GM23338 (cell line): ENCODE measurements at regions not wholly inside any gene's neighbourhood (a gene's known extent, or its start where the extent isn't known, plus 50 kb on each side); places are given as distances from the start of the nearest gene placed in this dataset.

Experiments
- ATAC-seq: fragments of 200-7000 bp; cut with Tn5 transposase; 3 replicates; pipeline ENCODE4 v1.9.1; 2020
- DNase-seq: peaks from one replicate; pipeline ENCODE4 v3.0.0-alpha.2; 2015; ENCODE audit warnings: low spot score
- H2AFZ ChIP-seq: fragments of 200-600 bp; sonication (generic); 2 replicates; pipeline ENCODE4 v1.8.0; 2016; ENCODE audit warnings: antibody characterized with exemption, mild to moderate bottlenecking, moderate library complexity
- H3F3A ChIP-seq: fragments of 200-600 bp; sonication (generic); replicated peaks from 2 replicates; pipeline ENCODE4 v1.8.0; 2017; ENCODE audit warnings: antibody characterized with exemption, mixed run types, low read depth
- H3K27ac ChIP-seq: fragments of 200-600 bp; sonication (generic); 2 replicates; pipeline ENCODE4 v1.6.1; 2016; ENCODE audit warnings: low read depth
- H3K27me3 ChIP-seq: fragments of 200-600 bp; sonication (generic); 2 replicates; pipeline ENCODE4 v1.8.0; 2016; ENCODE audit warnings: mild to moderate bottlenecking, mixed run types, moderate library complexity; ENCODE audit not compliant: insufficient read depth
- H3K36me3 ChIP-seq: fragments of 200-600 bp; sonication (generic); 2 replicates; pipeline ENCODE4 v1.8.0; 2016; ENCODE audit warnings: mild to moderate bottlenecking; ENCODE audit not compliant: insufficient read depth
- H3K4me1 ChIP-seq: fragments of 200-600 bp; sonication (generic); 2 replicates; pipeline ENCODE4 v1.8.0; 2016; ENCODE audit warnings: mild to moderate bottlenecking, moderate library complexity; ENCODE audit not compliant: insufficient read depth
- H3K4me2 ChIP-seq: fragments of 200-600 bp; sonication (generic); 2 replicates; pipeline ENCODE4 v1.7.1; 2017; ENCODE audit warnings: mixed run types
- H3K4me3 ChIP-seq: fragments of 200-600 bp; sonication (generic); 2 replicates; pipeline ENCODE4 v1.6.1; 2016; ENCODE audit warnings: mixed run types
- H3K79me2 ChIP-seq: fragments of 200-600 bp; sonication (generic); replicated peaks from 2 replicates; pipeline ENCODE4 v1.8.0; 2017; ENCODE audit warnings: mild to moderate bottlenecking; ENCODE audit not compliant: insufficient read depth
- H3K9me2 ChIP-seq: fragments of 200-600 bp; sonication (generic); 2 replicates; pipeline ENCODE4 v1.8.0; 2017; ENCODE audit not compliant: insufficient read depth
- H4K20me1 ChIP-seq: fragments of 200-600 bp; sonication (generic); replicated peaks from 2 replicates; pipeline ENCODE4 v1.8.0; 2017; ENCODE audit warnings: mild to moderate bottlenecking; ENCODE audit not compliant: insufficient read depth
- H3K27ac Mint-ChIP-seq: 2 replicates; pipeline ENCODE4 v1.8.0; 2020; ENCODE audit warnings: inconsistent platforms, mild to moderate bottlenecking, moderate library complexity, mixed read lengths
- H3K27me3 Mint-ChIP-seq: 3 replicates; pipeline ENCODE4 v1.8.0; 2022; ENCODE audit warnings: low read depth, mild to moderate bottlenecking, moderate library complexity, mixed read lengths, inconsistent platforms; ENCODE audit not compliant: insufficient read depth, poor library complexity
- H3K36me3 Mint-ChIP-seq: 3 replicates; pipeline ENCODE4 v1.8.0; 2021; ENCODE audit warnings: low read depth, mild to moderate bottlenecking, inconsistent platforms, moderate library complexity, mixed read lengths
- H3K4me1 Mint-ChIP-seq: 3 replicates; pipeline ENCODE4 v1.8.0; 2020; ENCODE audit warnings: mild to moderate bottlenecking, inconsistent platforms, mixed read lengths
- H3K4me3 Mint-ChIP-seq: 3 replicates; pipeline ENCODE4 v1.8.0; 2021; ENCODE audit warnings: moderate library complexity, mild to moderate bottlenecking, inconsistent platforms, mixed read lengths
- H3K9me3 Mint-ChIP-seq: 3 replicates; pipeline ENCODE4 v1.8.0; 2020; ENCODE audit warnings: moderate library complexity, mild to moderate bottlenecking, inconsistent platforms, mixed read lengths
- CREB1 ChIP-seq: fragments of 250-450 bp; sonication (Bioruptor Pico); IDR thresholded peaks from 2 replicates; pipeline ENCODE4 v1.5.0; 2020; ENCODE audit warnings: low read depth, mild to moderate bottlenecking, moderate library complexity
- CTCF ChIP-seq, 2 experiments: fragments of 200-600 bp in 1 of 2; sonication (generic) in 1 of 2; conservative IDR thresholded peaks; 2 replicates each; pipeline versions ENCODE4 v1.5.1 to v1.6.1; 2016 to 2017; ENCODE audit warnings: antibody characterized with exemption in 2 of 2, low read depth in 2 of 2, mild to moderate bottlenecking in 2 of 2, moderate library complexity in 1 of 2
- ETS1 ChIP-seq: IDR thresholded peaks from 2 replicates; pipeline ENCODE4 v1.6.1; 2016; ENCODE audit warnings: antibody characterized with exemption
- EZH2 ChIP-seq: fragments of 200-600 bp; sonication (generic); IDR thresholded peaks from one replicate; pipeline ENCODE4 v1.8.0; 2017; ENCODE audit warnings: antibody characterized with exemption, mild to moderate bottlenecking, low read depth; ENCODE audit not compliant: unreplicated experiment
- EZH2phosphoT487 ChIP-seq: fragments of 200-600 bp; sonication (generic); IDR thresholded peaks from one replicate; pipeline ENCODE4 v1.8.1; 2018; ENCODE audit warnings: antibody characterized with exemption; ENCODE audit not compliant: unreplicated experiment
- JUNB ChIP-seq: IDR thresholded peaks from one replicate; pipeline ENCODE4 v1.6.1; 2016; ENCODE audit warnings: antibody characterized with exemption; ENCODE audit not compliant: unreplicated experiment
- NANOG ChIP-seq: IDR thresholded peaks from 2 replicates; pipeline ENCODE4 v1.6.1; 2016; ENCODE audit warnings: antibody characterized with exemption, borderline replicate concordance
- POLR2AphosphoS5 ChIP-seq: IDR thresholded peaks from 2 replicates; pipeline ENCODE4 v1.6.1; 2016; ENCODE audit warnings: antibody characterized with exemption, low read depth
- REST ChIP-seq: IDR thresholded peaks from one replicate; pipeline ENCODE4 v1.6.1; 2018; ENCODE audit warnings: antibody characterized with exemption; ENCODE audit not compliant: unreplicated experiment
- STAT1 ChIP-seq: IDR thresholded peaks from one replicate; pipeline ENCODE4 v1.6.1; 2016; ENCODE audit warnings: antibody characterized with exemption; ENCODE audit not compliant: unreplicated experiment
- ZNF114 ChIP-seq: fragments of 250-450 bp; sonication (Bioruptor Pico); IDR thresholded peaks from 2 replicates; pipeline ENCODE4 v1.5.0; 2020; ENCODE audit warnings: mild to moderate bottlenecking, moderate library complexity
- ZNF331 ChIP-seq: fragments of 250-450 bp; sonication (Bioruptor Pico); IDR thresholded peaks from 2 replicates; pipeline ENCODE4 v1.5.0; 2020; ENCODE audit warnings: low read depth, mild to moderate bottlenecking, moderate library complexity
- TF ChIP-seq, protein P1 (sequence below): fragments of 250-450 bp; sonication (Bioruptor Pico); IDR thresholded peaks from 2 replicates; pipeline ENCODE4 v1.5.0; 2020; ENCODE audit warnings: mild to moderate bottlenecking, moderate library complexity

DNA sequence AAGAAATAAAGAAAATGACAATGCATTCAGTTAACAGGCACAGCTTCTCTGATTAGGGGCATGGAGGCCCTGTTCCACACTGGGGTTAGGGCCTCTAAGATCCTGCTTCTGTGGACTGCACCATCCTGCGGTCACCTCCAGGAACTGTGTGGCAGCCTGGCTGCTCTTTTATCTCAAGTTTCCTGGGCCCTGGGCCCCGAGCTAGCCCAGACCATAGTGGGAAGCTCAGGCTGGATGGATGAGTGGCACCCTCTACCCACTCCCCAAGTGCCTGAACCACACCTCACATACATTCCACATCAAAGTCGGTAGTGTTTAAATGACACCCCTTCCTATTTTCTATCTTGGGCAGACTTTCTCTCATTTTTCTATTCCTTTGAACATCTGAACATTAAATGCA lies 461.5 kb upstream of the MKI67 start:
- peaks cover 4% of the 10 kb centered on the region for H3K36me3 Mint-ChIP-seq
- no peaks in the 10 kb centered on the region for H3K36me3 ChIP-seq

More for the DNA sequence above, 461.5 kb upstream of the MKI67 start:
- no peak overlapping the region for H3K27ac Mint-ChIP-seq
- H2AFZ ChIP-seq = no peak overlapping the region
- H3K27me3 ChIP-seq = no peaks in the 10 kb centered on the region
- no peak overlapping the region for H3K27ac ChIP-seq
- peaks cover 4% of the 10 kb centered on the region; the same call in 1 of the 2 replicates for H3K9me2 ChIP-seq
- no peaks in the 10 kb centered on the region for H4K20me1 ChIP-seq
- DNase-seq (no peak), ATAC-seq (no peak)
- TF ChIP-seq EZH2phosphoT487 = no peak
- no peak for TF ChIP-seq ZNF114 (CRISPR knock-in tag)
- TF ChIP-seq ETS1 = no peak
- TF ChIP-seq ZNF331 (CRISPR knock-in tag) = no peak
- no peak for TF ChIP-seq STAT1
- no peak for TF ChIP-seq NANOG
- TF ChIP-seq JUNB = no peak
- TF ChIP-seq, protein P1, sequence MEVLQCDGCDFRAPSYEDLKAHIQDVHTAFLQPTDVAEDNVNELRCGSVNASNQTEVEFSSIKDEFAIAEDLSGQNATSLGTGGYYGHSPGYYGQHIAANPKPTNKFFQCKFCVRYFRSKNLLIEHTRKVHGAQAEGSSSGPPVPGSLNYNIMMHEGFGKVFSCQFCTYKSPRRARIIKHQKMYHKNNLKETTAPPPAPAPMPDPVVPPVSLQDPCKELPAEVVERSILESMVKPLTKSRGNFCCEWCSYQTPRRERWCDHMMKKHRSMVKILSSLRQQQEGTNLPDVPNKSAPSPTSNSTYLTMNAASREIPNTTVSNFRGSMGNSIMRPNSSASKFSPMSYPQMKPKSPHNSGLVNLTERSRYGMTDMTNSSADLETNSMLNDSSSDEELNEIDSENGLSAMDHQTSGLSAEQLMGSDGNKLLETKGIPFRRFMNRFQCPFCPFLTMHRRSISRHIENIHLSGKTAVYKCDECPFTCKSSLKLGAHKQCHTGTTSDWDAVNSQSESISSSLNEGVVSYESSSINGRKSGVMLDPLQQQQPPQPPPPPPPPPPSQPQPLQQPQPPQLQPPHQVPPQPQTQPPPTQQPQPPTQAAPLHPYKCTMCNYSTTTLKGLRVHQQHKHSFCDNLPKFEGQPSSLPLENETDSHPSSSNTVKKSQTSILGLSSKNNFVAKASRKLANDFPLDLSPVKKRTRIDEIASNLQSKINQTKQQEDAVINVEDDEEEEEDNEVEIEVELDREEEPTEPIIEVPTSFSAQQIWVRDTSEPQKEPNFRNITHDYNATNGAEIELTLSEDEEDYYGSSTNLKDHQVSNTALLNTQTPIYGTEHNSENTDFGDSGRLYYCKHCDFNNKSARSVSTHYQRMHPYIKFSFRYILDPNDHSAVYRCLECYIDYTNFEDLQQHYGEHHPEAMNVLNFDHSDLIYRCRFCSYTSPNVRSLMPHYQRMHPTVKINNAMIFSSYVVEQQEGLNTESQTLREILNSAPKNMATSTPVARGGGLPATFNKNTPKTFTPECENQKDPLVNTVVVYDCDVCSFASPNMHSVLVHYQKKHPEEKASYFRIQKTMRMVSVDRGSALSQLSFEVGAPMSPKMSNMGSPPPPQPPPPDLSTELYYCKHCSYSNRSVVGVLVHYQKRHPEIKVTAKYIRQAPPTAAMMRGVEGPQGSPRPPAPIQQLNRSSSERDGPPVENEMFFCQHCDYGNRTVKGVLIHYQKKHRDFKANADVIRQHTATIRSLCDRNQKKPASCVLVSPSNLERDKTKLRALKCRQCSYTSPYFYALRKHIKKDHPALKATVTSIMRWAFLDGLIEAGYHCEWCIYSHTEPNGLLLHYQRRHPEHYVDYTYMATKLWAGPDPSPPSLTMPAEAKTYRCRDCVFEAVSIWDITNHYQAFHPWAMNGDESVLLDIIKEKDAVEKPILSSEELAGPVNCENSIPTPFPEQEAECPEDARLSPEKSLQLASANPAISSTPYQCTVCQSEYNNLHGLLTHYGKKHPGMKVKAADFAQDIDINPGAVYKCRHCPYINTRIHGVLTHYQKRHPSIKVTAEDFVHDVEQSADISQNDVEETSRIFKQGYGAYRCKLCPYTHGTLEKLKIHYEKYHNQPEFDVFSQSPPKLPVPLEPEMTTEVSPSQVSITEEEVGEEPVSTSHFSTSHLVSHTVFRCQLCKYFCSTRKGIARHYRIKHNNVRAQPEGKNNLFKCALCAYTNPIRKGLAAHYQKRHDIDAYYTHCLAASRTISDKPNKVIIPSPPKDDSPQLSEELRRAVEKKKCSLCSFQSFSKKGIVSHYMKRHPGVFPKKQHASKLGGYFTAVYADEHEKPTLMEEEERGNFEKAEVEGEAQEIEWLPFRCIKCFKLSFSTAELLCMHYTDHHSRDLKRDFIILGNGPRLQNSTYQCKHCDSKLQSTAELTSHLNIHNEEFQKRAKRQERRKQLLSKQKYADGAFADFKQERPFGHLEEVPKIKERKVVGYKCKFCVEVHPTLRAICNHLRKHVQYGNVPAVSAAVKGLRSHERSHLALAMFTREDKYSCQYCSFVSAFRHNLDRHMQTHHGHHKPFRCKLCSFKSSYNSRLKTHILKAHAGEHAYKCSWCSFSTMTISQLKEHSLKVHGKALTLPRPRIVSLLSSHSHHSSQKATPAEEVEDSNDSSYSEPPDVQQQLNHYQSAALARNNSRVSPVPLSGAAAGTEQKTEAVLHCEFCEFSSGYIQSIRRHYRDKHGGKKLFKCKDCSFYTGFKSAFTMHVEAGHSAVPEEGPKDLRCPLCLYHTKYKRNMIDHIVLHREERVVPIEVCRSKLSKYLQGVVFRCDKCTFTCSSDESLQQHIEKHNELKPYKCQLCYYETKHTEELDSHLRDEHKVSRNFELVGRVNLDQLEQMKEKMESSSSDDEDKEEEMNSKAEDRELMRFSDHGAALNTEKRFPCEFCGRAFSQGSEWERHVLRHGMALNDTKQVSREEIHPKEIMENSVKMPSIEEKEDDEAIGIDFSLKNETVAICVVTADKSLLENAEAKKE = no peak
- TF ChIP-seq POLR2AphosphoS5 = no peak
- no peak for TF ChIP-seq EZH2
- TF ChIP-seq REST = no peak
- no peak for TF ChIP-seq CTCF (conservative IDR thresholded peaks at IDR 0.05; ENCODE audit: low read depth in 2 of 2)
- TF ChIP-seq CREB1 (CRISPR knock-in tag) = no peak
- no peak overlapping the region for H3K4me3 Mint-ChIP-seq
- no peaks in the 10 kb centered on the region for H3K4me1 ChIP-seq
- H3K4me2 ChIP-seq = no peak overlapping the region
- H3K27me3 Mint-ChIP-seq = no peaks in the 10 kb centered on the region
- H3K9me3 Mint-ChIP-seq = peaks cover 15% of the 10 kb centered on the region
- no peaks in the 10 kb centered on the region for H3F3A ChIP-seq
- peaks cover 5% of the 10 kb centered on the region; the same call in 2 of the 3 replicates for H3K4me1 Mint-ChIP-seq
- no peak overlapping the region for H3K4me3 ChIP-seq
- no peaks in the 10 kb centered on the region for H3K79me2 ChIP-seq
